ENCODE measurements at regions not wholly inside any gene's neighbourhood (a gene's known extent, or its start where the extent isn't known, plus 50 kb on each side); places are given as distances from the start of the nearest gene placed in this dataset.

GRCh38 chr12:43665091-43665490 is 93.5 kb downstream of the PUS7L start:
- no peak for TF ChIP-seq CTCF (IDR thresholded peaks at IDR 0.05; ENCODE audit: insufficient read depth, low read length)
- no peak for DNase-seq (ENCODE audit: low read depth)
- no peak overlapping the region for H3K4me3 ChIP-seq (ENCODE audit: low read depth, low read length)

- TF ChIP-seq CTCF (IDR thresholded peaks at IDR 0.05; ENCODE audit: insufficient read depth, low read length) = no peak
- no peak for DNase-seq (ENCODE audit: low read depth)
- no peak overlapping the region for H3K4me3 ChIP-seq (ENCODE audit: low read depth, low read length)
Measured at GRCh38 chr12:43662736-43663135, 95.9 kb downstream of the PUS7L start.

GRCh38 chr12:43655586-43655985 is 103.0 kb downstream of the PUS7L start:
- TF ChIP-seq CTCF (IDR thresholded peaks at IDR 0.05; ENCODE audit: insufficient read depth, low read length) = no peak
- H3K4me3 ChIP-seq (ENCODE audit: low read depth, low read length) = no peak overlapping the region
- peak; percentile 41 for DNase-seq (ENCODE audit: low read depth)

- DNase-seq (ENCODE audit: low read depth) = no peak
- no peak overlapping the region for H3K4me3 ChIP-seq (ENCODE audit: low read depth, low read length)
- TF ChIP-seq CTCF (IDR thresholded peaks at IDR 0.05; ENCODE audit: insufficient read depth, low read length) = no peak
Measured at GRCh38 chr12:43653917-43654316, 101.9 kb upstream of the ADAMTS20 start.

GRCh38 chr12:43653289-43653915 is 101.4 kb upstream of the ADAMTS20 start:
- H3K4me3 ChIP-seq (ENCODE audit: low read depth, low read length) = no peak overlapping the region
- no peak for DNase-seq (ENCODE audit: low read depth)
- TF ChIP-seq CTCF (IDR thresholded peaks at IDR 0.05; ENCODE audit: insufficient read depth, low read length) = no peak

- no peak overlapping the region for H3K4me3 ChIP-seq (ENCODE audit: low read depth, low read length)
- DNase-seq (ENCODE audit: low read depth) = no peak
- TF ChIP-seq CTCF (IDR thresholded peaks at IDR 0.05; ENCODE audit: insufficient read depth, low read length) = no peak
Measured at GRCh38 chr12:43648636-43649035, 96.6 kb upstream of the ADAMTS20 start.

GRCh38 chr12:43638806-43639205 is 86.8 kb upstream of the ADAMTS20 start:
- no peak for DNase-seq (ENCODE audit: low read depth)
- no peak overlapping the region for H3K4me3 ChIP-seq (ENCODE audit: low read depth, low read length)
- no peak for TF ChIP-seq CTCF (IDR thresholded peaks at IDR 0.05; ENCODE audit: insufficient read depth, low read length)
